ENCODE measurements at regions not wholly inside any gene's neighbourhood (a gene's known extent, or its start where the extent isn't known, plus 50 kb on each side); places are given as distances from the start of the nearest gene placed in this dataset.

DNA sequence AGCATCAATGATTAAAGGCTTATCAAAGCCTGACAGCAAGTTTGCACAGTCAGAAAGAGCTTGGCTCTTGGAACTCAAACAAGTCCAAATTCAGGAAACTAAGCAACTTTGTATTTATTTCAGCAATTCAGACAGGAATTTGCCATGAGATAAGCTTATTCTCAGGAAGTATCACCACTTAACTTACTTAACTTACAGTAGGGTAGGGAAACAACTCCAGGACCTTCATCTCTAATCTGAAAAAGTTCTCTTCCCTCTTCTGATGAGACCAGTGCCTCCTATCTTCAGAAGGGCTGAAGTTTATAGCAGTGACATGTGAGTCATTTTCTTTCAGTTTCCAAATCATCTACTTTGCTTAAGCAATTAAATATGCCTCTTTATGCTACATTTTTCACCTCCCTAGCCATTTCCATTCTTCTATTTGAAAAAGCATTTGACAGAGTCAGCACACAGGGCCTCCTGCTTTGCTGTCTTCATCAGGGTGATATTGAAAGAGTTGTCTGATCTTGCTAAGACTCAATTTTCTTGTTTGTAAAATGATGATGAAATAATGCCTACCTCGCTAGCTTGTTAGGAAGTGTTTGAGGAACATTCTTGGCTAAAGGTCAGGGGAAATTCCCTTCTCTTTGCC, 389.5 kb downstream of the RND3 start:
- TF ChIP-seq, protein P1, sequence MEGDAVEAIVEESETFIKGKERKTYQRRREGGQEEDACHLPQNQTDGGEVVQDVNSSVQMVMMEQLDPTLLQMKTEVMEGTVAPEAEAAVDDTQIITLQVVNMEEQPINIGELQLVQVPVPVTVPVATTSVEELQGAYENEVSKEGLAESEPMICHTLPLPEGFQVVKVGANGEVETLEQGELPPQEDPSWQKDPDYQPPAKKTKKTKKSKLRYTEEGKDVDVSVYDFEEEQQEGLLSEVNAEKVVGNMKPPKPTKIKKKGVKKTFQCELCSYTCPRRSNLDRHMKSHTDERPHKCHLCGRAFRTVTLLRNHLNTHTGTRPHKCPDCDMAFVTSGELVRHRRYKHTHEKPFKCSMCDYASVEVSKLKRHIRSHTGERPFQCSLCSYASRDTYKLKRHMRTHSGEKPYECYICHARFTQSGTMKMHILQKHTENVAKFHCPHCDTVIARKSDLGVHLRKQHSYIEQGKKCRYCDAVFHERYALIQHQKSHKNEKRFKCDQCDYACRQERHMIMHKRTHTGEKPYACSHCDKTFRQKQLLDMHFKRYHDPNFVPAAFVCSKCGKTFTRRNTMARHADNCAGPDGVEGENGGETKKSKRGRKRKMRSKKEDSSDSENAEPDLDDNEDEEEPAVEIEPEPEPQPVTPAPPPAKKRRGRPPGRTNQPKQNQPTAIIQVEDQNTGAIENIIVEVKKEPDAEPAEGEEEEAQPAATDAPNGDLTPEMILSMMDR (conservative IDR thresholded peaks at IDR 0.05 in 1 of 2, IDR thresholded peaks at IDR 0.05 in 1 of 2; ENCODE audit: extremely low read depth in 1 of 2, insufficient read depth in 1 of 2, low read depth in 1 of 2, low read length in 2 of 2) = peak; percentile 36 to 54
- TF ChIP-seq EZH2 (IDR thresholded peaks at IDR 0.05; ENCODE audit: borderline replicate concordance, low read length) = no peak
